Activated naive CD8-positive, alpha-beta T cell treated with anti-CD3 and anti-CD28 coated beads, Interleukin-2, amount 50 U/mL, for 24 hours (primary cell): ENCODE measurements at regions not wholly inside any gene's neighbourhood (a gene's known extent, or its start where the extent isn't known, plus 50 kb on each side); places are given as distances from the start of the nearest gene placed in this dataset.

Experiments used
- ATAC-seq: fragments of 150-1000 bp; cut with Tn5 transposase; one replicate; pipeline ENCODE4 v1.10.0; 2021
- DNase-seq: peaks from one replicate; pipeline ENCODE4 v3.0.0; 2021
- H3K27ac Mint-ChIP-seq: one replicate; pipeline ENCODE4 v1.8.0; 2021; ENCODE audit warnings: mild to moderate bottlenecking, mixed read lengths
- H3K27me3 Mint-ChIP-seq: one replicate; pipeline ENCODE4 v1.8.0; 2021; ENCODE audit warnings: mixed read lengths
- H3K36me3 Mint-ChIP-seq: one replicate; pipeline ENCODE4 v1.8.0; 2021; ENCODE audit warnings: low read depth, mixed read lengths
- H3K4me1 Mint-ChIP-seq: one replicate; pipeline ENCODE4 v1.8.0; 2021; ENCODE audit warnings: mixed read lengths
- H3K4me3 Mint-ChIP-seq: one replicate; pipeline ENCODE4 v1.8.0; 2021; ENCODE audit warnings: mild to moderate bottlenecking, moderate library complexity, mixed read lengths
- H3K9me3 Mint-ChIP-seq: one replicate; pipeline ENCODE4 v1.8.0; 2021; ENCODE audit warnings: mixed read lengths

DNA sequence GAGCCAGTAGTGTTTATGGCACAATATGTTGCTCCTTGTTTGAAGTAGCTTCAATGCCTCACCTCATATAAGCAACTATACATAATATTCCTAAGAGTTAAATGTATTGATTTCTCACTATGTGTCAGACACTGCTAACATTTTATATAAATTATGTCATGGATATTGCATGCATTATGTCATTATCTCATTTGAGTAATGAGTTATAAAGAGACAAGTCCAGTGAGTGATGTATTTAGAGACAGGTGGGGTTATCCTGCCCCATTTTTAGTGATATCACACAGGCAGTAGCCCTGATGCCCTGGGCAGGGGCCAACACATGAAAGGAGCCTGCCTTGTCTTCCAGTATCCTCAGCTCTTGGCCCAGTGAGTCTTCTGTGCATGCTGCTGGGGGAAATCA lies 247.0 kb upstream of the SESN3 start:
- Mint-ChIP-seq H3K27me3 (no peaks in the 10 kb centered on the region), H3K9me3 (no peaks in the 10 kb centered on the region), H3K27ac (no peak overlapping the region), H3K4me3 (no peak overlapping the region), H3K4me1 (no peaks in the 10 kb centered on the region), H3K36me3 (no peaks in the 10 kb centered on the region)
- ATAC-seq, result no peak
- DNase-seq, result no peak

DNA sequence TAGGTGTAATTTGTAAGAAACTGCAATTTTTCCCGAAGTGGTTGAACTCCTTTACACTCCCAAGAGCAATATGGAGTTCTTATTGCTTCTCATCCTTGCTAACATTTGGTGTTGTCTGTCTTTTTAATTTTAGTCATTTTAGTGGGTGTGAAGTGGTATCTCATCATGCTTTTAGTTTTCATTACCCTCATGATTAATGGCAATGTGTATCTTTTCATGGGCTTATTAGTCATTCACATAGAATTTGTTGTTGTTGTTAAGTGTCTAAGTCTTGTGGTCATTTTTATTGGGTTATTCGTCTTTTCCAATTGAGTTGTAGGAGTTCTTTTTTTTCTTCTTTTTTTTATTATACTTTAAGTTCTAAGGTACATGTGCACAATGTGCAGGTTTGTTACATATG lies 238.3 kb upstream of the SESN3 start:
- H3K4me3 Mint-ChIP-seq, result no peak overlapping the region
- no peak for ATAC-seq
- H3K27me3 Mint-ChIP-seq, result no peaks in the 10 kb centered on the region
- no peaks in the 10 kb centered on the region for H3K4me1 Mint-ChIP-seq
- no peak overlapping the region for H3K27ac Mint-ChIP-seq
- no peak for DNase-seq
- H3K9me3 Mint-ChIP-seq, result no peaks in the 10 kb centered on the region
- H3K36me3 Mint-ChIP-seq, result no peaks in the 10 kb centered on the region

DNA sequence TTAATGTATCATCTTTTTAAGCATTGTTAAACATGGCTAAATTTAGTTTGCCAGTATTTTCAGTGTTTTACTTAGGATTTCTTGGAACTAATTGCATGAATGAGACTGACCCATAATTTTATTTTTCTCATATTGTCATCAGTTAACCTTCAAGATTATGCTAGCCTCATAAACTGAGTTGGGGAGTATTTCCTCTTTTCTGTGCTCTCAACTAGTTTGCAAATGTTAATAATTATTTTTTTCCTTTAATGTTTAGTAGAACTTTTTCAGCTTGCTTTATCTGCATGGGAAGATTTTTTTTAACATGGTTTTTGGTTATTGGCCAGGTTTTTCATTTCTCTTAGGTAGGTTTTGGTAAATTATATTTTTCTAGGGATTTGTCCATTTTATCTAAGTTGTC lies 235.4 kb upstream of the SESN3 start:
- no peak for ATAC-seq
- H3K4me3 Mint-ChIP-seq, result no peak overlapping the region
- H3K36me3 Mint-ChIP-seq, result no peaks in the 10 kb centered on the region
- DNase-seq, result no peak
- no peak overlapping the region for H3K27ac Mint-ChIP-seq
- no peaks in the 10 kb centered on the region for H3K27me3 Mint-ChIP-seq
- H3K9me3 Mint-ChIP-seq, result no peaks in the 10 kb centered on the region
- H3K4me1 Mint-ChIP-seq, result no peaks in the 10 kb centered on the region

DNA sequence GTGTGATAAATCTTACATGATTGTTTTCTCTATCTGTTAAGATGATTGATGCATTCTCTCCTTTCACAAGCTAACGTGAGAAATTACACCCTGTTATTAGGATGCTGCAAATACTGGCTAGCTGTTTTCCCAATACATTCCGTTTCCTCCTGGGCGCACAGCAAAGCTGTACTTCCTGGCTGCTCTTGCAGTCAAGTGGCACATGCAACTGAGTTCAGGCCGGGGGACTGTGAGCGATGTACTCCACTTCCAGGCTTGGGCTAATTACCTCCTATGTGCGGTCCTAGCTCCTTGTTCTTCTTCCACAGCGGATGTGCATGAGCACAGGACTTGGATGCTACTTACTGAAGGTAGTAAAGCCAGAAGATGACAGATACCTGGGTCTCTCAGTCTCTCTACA lies 234.9 kb upstream of the SESN3 start:
- Mint-ChIP-seq H3K27me3 (no peaks in the 10 kb centered on the region), H3K27ac (no peak overlapping the region), H3K4me1 (no peaks in the 10 kb centered on the region), H3K4me3 (no peak overlapping the region), H3K36me3 (no peaks in the 10 kb centered on the region), H3K9me3 (peaks cover 5% of the 10 kb centered on the region)
- no peak for ATAC-seq
- no peak for DNase-seq

DNA sequence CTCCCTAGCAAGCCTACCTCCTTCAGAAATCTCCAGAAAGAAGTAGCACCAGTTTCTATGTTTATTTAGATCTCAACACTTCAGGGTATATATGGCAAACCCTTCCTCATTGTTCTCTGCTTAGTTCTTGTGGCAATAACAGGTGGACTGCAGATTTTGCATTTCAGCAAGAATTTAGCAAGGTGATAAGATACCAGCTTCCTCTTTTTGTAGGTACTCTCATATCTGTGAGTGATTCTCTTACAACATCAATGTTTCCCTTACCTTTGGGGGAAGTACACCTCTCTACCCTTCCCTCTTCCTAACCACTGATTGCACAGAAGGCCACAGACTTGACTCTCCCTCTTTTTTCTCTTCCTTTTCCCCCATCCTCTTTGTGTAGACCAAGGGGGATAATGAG lies 230.9 kb upstream of the SESN3 start:
- DNase-seq (no peak), ATAC-seq (no peak)
- Mint-ChIP-seq H3K27ac (peak overlapping the region; percentile 6), H3K9me3 (peaks cover 6% of the 10 kb centered on the region), H3K27me3 (no peaks in the 10 kb centered on the region), H3K4me3 (no peak overlapping the region), H3K4me1 (no peaks in the 10 kb centered on the region), H3K36me3 (no peaks in the 10 kb centered on the region)

DNA sequence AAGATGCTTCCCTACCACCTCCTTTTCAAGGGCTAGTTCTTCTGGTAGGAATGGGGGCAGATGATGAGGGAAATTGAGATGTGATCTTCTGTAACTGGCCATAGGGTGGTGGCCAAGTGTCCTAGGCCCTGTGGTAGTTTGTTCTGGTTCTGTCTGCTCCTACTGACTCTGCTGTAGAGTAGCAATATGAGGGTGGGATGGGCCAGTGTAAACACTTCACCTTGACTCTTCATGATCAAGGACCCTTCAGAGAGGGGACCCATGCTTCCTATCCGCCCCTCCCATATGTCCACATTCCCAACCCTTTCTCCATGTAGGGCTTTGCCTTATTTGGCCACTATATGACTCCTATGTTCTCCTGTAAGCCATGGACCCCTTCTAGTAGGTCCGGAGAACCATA lies 230.3 kb upstream of the SESN3 start:
- no peak for ATAC-seq
- peaks cover 6% of the 10 kb centered on the region for H3K9me3 Mint-ChIP-seq
- no peaks in the 10 kb centered on the region for H3K36me3 Mint-ChIP-seq
- no peak overlapping the region for H3K4me3 Mint-ChIP-seq
- no peaks in the 10 kb centered on the region for H3K4me1 Mint-ChIP-seq
- no peak for DNase-seq
- H3K27ac Mint-ChIP-seq, result no peak overlapping the region
- H3K27me3 Mint-ChIP-seq, result no peaks in the 10 kb centered on the region

DNA sequence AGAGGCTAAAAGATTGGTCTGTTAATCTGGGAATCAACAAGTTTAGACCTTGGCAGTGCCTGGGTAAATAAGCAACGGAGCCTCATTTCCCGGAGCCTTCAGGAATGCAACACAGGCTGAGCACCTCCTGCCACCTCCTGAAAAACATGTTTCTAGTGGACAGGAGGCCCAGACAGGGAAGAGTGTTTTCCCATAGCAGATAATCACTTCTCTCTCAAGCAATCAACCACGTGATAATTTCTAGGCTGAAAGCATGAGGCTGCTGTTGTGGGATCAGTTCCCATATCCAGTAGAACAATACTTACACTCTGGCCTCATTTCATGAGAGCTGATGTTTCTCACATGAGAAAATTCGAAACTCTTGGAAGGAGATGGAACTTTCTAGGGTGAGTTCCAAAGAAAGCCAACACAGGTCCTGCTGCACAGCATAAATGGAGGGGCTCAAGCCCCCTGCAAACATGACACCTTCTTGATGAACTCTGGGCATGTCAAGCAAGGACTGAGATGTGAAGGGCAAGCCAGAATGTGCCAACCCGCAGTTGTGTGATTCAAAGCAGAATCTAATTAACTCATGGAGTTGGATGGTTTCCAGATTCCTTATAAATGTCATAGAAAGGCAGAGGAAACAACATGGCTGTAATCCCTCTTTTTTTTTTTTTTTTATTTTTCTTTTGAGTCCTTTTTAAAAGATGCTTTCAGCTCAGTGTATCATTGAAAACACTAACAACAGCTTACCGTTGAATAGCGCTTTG lies 228.5 kb upstream of the SESN3 start:
- no peaks in the 10 kb centered on the region for H3K27me3 Mint-ChIP-seq
- no peak overlapping the region for H3K27ac Mint-ChIP-seq
- H3K4me3 Mint-ChIP-seq, result no peak overlapping the region
- no peak for DNase-seq
- peaks cover 6% of the 10 kb centered on the region for H3K9me3 Mint-ChIP-seq
- no peaks in the 10 kb centered on the region for H3K36me3 Mint-ChIP-seq
- peaks cover 2% of the 10 kb centered on the region for H3K4me1 Mint-ChIP-seq
- ATAC-seq, result no peak

DNA sequence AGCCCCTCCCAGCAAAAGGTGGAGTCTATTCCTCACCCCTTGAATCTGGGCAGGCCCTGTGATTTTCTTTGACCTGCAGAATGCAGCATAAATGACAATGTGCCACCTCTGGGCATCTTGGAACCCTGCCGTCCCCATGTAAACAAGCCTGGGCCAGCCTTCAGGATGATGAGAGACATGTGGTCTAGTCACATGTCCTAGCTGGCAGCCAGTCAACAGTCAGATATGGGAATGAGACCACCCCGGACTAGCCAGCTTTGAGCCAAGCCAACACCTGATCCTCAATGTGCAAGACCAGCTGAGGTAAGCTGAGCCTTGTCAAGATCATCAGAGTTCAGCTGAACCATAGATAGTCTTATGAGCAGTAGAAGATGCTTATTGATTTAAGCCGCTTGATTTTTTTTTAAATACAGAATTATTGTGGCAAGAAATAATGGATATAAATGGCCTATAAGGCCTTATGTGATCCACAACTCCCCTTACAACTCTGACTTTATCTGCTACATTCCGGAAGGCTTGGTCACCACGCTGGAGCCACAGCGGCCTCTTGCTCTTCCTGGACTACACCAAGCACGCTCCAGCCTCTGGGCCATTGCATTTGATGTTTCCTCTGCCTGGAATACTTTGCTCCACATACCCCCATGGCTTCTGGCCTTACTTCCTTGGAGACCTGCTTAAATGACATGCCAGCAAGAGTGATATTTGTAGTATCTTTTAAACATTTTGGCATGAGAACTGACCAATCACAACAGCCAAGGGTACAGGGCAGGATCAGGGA lies 225.9 kb upstream of the SESN3 start:
- no peak for ATAC-seq
- no peak overlapping the region for H3K4me3 Mint-ChIP-seq
- DNase-seq, result no peak
- no peaks in the 10 kb centered on the region for H3K36me3 Mint-ChIP-seq
- no peak overlapping the region for H3K27ac Mint-ChIP-seq
- H3K9me3 Mint-ChIP-seq, result peaks cover 6% of the 10 kb centered on the region
- H3K27me3 Mint-ChIP-seq, result no peaks in the 10 kb centered on the region
- peaks cover 2% of the 10 kb centered on the region for H3K4me1 Mint-ChIP-seq

DNA sequence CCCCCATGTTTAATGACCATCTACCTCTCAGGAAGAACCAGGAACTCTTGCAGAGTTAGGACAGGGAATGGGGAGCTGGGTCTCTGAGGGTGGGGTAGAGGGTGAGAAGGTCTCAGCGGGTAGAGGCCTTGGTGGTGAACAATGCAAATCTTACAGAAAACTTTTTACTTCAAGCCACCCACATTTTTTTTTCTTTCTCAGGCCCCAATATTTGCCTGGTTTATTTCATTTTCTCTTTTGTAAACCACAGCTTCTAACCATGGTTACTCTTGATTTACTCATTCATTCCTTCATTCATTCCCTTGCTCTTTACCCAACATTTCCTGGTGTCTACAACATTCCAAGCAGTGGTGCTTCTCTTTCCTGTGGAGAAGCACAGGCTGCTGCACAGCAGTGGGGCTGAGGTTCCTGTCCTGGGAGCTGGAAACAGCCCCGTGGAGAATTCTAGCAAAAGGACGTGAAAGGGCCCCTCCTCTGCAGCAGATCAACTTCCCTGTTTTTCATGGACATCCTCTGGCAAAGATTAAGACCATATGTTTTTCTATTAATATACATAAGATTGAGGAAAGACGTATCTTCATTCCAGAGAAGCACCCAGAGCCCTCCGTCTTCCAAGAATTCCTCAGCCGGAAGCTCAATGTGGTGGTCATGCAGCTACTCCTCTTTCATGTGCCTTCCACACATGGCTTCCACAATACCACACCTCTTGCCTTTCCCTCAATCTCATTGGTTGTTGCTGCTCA lies 224.4 kb upstream of the SESN3 start:
- DNase-seq (no peak), ATAC-seq (no peak)
- peaks cover 2% of the 10 kb centered on the region for H3K4me1 Mint-ChIP-seq
- no peak overlapping the region for H3K4me3 Mint-ChIP-seq
- no peaks in the 10 kb centered on the region for H3K36me3 Mint-ChIP-seq
- H3K27ac Mint-ChIP-seq, result no peak overlapping the region
- H3K27me3 Mint-ChIP-seq, result no peaks in the 10 kb centered on the region
- H3K9me3 Mint-ChIP-seq, result no peaks in the 10 kb centered on the region

DNA sequence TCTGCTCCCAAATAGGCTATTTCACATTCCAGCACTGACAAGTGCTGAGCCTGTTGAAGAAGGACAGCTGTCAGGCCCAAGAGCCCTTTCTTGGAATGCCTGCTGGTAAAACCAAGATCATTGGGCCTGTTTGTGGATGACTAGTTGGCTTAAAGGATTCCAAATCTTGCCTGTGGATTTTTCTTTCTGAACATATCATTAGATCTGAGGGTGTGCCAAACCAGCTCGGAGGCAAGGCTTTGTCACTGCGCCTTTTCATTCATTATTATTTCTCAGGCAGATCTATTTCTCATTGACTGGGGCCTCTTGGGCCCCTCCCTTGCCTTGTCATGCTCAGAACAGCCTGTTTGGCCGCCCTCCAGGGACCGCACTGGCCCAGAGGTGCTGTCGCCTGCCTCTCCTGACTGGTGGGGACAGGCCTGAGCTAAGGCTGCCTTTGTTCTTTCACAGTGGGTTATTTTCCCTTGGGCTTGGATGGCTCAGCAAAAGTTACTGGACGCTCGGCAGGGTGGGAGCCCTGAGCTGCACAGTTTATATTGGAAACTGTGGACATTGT lies 222.7 kb upstream of the SESN3 start:
- Mint-ChIP-seq H3K4me1 (peaks cover 2% of the 10 kb centered on the region), H3K9me3 (no peaks in the 10 kb centered on the region), H3K27ac (no peak overlapping the region), H3K36me3 (no peaks in the 10 kb centered on the region), H3K4me3 (no peak overlapping the region), H3K27me3 (no peaks in the 10 kb centered on the region)
- ATAC-seq, result no peak
- DNase-seq, result no peak

DNA sequence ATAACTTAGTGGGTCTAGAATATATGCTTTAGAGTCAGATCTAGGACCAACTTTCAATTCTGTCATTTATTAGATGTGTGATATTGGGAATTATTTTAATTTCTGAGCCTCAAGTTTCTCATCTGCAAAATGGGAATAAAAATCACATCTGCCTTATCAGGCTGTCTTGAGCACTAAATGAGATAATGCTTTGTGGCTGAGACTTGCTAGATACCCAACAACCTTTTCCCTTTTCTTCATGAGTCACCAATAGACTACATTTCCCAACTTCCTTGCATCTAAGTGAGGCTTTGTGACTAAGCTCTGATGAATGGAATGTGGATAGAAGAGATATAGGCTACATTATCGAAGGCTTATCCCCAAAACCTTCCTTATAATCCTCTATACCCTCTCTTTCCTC lies 220.7 kb upstream of the SESN3 start:
- peaks cover 2% of the 10 kb centered on the region for H3K4me1 Mint-ChIP-seq
- H3K27ac Mint-ChIP-seq, result no peak overlapping the region
- H3K9me3 Mint-ChIP-seq, result no peaks in the 10 kb centered on the region
- H3K4me3 Mint-ChIP-seq, result no peak overlapping the region
- no peak for DNase-seq
- ATAC-seq, result no peak
- H3K27me3 Mint-ChIP-seq, result no peaks in the 10 kb centered on the region
- no peaks in the 10 kb centered on the region for H3K36me3 Mint-ChIP-seq

DNA sequence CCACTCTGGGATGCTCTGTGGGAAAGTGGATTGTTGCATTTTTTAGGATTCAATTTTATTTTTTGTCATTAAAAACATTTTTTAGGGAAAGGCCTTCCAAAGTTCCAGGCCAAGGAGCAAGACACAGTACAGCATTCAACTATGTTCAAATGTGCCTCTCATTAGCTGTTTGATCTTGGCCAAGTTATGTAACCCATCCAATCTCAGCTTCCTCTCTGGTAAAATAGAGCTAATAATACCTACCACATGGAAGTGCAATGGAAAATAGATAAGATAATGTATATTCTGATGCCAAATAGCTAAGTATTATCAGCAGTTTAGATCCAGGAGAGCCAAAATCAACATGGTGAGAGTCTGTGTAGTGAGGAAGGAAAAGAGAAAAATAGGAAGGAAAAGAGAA lies 220.3 kb upstream of the SESN3 start:
- Mint-ChIP-seq H3K36me3 (no peaks in the 10 kb centered on the region), H3K4me1 (peaks cover 2% of the 10 kb centered on the region), H3K4me3 (no peak overlapping the region), H3K27me3 (no peaks in the 10 kb centered on the region), H3K27ac (no peak overlapping the region), H3K9me3 (no peaks in the 10 kb centered on the region)
- no peak for ATAC-seq
- no peak for DNase-seq

DNA sequence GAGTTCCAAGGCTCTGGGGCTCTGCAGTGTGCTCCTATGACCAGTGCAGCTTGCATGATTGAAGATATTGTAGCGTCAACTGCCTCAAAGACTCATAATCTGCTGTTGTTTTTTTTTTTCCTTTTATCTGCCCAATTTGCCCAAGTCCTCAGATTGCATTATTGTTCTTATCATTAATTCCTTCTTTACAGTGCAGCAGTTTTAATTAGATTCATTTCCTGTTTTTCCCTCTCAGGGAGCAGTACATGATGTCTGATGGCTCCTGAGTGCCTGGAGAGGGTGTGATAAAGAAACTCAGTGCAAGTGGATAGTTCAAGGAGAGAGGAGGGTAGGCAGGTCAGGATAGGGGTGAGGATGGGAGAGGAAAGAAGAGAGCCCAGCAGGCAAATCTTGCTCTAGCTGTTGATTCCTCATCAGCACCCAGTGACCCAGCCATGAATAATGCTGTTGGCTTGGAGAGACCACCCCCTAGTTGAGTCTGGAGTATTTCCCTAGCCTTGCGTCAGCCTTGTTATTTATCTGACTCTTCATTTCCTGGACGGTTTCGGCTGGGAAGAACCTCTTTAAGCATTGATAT lies 219.6 kb upstream of the SESN3 start:
- Mint-ChIP-seq H3K9me3 (no peaks in the 10 kb centered on the region), H3K27ac (no peak overlapping the region), H3K36me3 (no peaks in the 10 kb centered on the region), H3K27me3 (no peaks in the 10 kb centered on the region), H3K4me3 (no peak overlapping the region), H3K4me1 (peaks cover 2% of the 10 kb centered on the region)
- no peak for ATAC-seq
- DNase-seq, result no peak

DNA sequence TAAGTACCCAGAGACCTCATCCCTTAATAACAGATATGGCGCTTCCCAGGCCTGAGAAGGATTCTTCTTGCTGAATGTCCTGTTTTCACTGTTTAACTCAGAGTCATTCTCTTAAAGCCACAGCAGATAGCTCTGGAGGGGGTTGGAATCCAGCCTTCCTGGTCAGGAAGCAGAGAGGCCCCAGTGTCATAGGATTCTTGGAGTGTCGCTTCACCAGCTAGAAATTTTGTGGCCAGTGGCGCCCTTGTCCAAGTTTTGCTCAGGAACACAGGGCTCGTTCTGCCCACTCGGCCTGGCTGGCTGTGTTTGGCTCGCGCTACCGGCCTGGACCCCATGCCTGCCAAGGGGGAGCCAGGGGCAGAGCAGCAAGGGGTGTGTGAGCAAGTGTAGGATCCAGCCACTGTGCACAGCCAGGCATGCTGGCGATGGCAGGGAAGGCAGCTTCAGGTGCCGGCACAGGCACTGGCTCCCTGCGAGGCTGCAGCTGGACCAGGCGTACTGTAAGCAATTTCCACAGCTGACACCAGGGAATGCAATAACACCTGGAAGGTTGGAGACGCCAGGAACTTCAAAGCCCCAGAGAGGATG lies 214.8 kb upstream of the SESN3 start:
- ATAC-seq (no peak), DNase-seq (no peak)
- peaks cover 17% of the 10 kb centered on the region for H3K4me1 Mint-ChIP-seq
- H3K27ac Mint-ChIP-seq, result no peak overlapping the region
- H3K9me3 Mint-ChIP-seq, result peaks cover 7% of the 10 kb centered on the region
- H3K27me3 Mint-ChIP-seq, result no peaks in the 10 kb centered on the region
- H3K4me3 Mint-ChIP-seq, result no peak overlapping the region
- H3K36me3 Mint-ChIP-seq, result no peaks in the 10 kb centered on the region
